ENCODE measurements at regions not wholly inside any gene's neighbourhood (a gene's known extent, or its start where the extent isn't known, plus 50 kb on each side); places are given as distances from the start of the nearest gene placed in this dataset.

DNA sequence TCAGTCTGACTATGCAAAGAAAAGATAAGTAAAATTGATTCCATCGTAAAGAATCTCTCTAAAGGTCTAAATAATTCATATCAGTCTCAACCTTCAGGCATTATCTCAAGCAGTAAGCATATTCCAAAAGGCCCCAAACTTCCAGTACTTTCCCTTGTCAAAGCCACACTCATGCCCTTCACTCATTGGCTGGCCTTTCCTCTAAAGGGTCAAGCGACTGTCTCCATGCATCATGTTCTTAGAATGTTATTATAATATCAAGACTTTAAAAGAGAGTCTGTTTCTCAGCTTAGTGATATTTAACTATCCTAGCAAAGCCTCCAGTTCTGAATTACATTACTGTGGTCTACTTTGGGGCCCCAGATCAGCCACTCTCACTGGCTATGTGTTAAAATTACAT, 271.3 kb downstream of the MREG start (continued):
- TF ChIP-seq, protein P1, sequence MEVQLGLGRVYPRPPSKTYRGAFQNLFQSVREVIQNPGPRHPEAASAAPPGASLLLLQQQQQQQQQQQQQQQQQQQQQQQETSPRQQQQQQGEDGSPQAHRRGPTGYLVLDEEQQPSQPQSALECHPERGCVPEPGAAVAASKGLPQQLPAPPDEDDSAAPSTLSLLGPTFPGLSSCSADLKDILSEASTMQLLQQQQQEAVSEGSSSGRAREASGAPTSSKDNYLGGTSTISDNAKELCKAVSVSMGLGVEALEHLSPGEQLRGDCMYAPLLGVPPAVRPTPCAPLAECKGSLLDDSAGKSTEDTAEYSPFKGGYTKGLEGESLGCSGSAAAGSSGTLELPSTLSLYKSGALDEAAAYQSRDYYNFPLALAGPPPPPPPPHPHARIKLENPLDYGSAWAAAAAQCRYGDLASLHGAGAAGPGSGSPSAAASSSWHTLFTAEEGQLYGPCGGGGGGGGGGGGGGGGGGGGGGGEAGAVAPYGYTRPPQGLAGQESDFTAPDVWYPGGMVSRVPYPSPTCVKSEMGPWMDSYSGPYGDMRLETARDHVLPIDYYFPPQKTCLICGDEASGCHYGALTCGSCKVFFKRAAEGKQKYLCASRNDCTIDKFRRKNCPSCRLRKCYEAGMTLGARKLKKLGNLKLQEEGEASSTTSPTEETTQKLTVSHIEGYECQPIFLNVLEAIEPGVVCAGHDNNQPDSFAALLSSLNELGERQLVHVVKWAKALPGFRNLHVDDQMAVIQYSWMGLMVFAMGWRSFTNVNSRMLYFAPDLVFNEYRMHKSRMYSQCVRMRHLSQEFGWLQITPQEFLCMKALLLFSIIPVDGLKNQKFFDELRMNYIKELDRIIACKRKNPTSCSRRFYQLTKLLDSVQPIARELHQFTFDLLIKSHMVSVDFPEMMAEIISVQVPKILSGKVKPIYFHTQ (CRISPR knock-in tag; IDR thresholded peaks at IDR 0.05), result no peak
- TF ChIP-seq, protein P2, sequence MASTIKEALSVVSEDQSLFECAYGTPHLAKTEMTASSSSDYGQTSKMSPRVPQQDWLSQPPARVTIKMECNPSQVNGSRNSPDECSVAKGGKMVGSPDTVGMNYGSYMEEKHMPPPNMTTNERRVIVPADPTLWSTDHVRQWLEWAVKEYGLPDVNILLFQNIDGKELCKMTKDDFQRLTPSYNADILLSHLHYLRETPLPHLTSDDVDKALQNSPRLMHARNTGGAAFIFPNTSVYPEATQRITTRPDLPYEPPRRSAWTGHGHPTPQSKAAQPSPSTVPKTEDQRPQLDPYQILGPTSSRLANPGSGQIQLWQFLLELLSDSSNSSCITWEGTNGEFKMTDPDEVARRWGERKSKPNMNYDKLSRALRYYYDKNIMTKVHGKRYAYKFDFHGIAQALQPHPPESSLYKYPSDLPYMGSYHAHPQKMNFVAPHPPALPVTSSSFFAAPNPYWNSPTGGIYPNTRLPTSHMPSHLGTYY (CRISPR knock-in tag; IDR thresholded peaks at IDR 0.05), result no peak
- TF ChIP-seq GABPB1 (CRISPR knock-in tag; IDR thresholded peaks at IDR 0.05), result no peak
- TF ChIP-seq, protein P3, sequence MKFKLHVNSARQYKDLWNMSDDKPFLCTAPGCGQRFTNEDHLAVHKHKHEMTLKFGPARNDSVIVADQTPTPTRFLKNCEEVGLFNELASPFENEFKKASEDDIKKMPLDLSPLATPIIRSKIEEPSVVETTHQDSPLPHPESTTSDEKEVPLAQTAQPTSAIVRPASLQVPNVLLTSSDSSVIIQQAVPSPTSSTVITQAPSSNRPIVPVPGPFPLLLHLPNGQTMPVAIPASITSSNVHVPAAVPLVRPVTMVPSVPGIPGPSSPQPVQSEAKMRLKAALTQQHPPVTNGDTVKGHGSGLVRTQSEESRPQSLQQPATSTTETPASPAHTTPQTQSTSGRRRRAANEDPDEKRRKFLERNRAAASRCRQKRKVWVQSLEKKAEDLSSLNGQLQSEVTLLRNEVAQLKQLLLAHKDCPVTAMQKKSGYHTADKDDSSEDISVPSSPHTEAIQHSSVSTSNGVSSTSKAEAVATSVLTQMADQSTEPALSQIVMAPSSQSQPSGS (CRISPR knock-in tag; IDR thresholded peaks at IDR 0.05; ENCODE audit: borderline replicate concordance, low read depth), result no peak
- TF ChIP-seq MYBL2 (CRISPR knock-in tag; IDR thresholded peaks at IDR 0.05), result no peak

DNA sequence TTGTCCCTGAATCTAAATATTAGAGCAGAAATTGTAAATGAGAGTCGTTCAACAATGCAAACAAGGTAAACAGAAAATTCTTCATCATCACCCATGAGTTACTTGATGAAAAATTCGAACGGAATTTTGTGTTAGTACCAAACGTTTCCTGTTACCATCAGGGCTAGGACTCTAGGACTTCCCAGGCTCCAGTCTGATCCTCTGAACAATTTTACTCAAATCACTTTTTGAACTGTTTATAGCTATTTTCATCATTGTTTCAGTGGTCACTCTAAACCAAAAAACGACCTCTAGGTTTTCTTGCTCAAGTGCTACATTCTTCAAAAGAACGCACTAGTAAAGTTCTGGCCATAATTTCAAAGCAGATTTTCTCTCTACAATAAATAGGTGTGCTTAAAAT, 273.3 kb downstream of the MREG start:
- H3K4me1 Mint-ChIP-seq, result peaks cover 20% of the 10 kb centered on the region
- ChIA-PET CTCF (no interaction called here), POLR2A (no interaction called here)
- H3K9me3 Mint-ChIP-seq, result no peaks in the 10 kb centered on the region; the same call in 1 of the 2 replicates
- no peak for ATAC-seq
- DNase-seq (ENCODE audit: low spot score), result no peak
- no peaks in the 10 kb centered on the region for H3K36me3 Mint-ChIP-seq
- no peak overlapping the region for H3K4me3 Mint-ChIP-seq
- H3K27me3 Mint-ChIP-seq (ENCODE audit: low read depth), result no peaks in the 10 kb centered on the region
- H3K27ac Mint-ChIP-seq, result no peak overlapping the region
- TF ChIP-seq NR1H2 (CRISPR knock-in tag; IDR thresholded peaks at IDR 0.05) (no peak), NR2C2 (CRISPR knock-in tag; IDR thresholded peaks at IDR 0.05) (no peak), ZNF263 (CRISPR knock-in tag; IDR thresholded peaks at IDR 0.05; ENCODE audit: low read depth) (no peak), ZBTB21 (CRISPR knock-in tag; IDR thresholded peaks at IDR 0.05; ENCODE audit: borderline replicate concordance) (no peak), TP53 (CRISPR knock-in tag; IDR thresholded peaks at IDR 0.05) (no peak), ZNF416 (CRISPR knock-in tag; IDR thresholded peaks at IDR 0.05) (no peak), ZNF219 (CRISPR knock-in tag; IDR thresholded peaks at IDR 0.05; ENCODE audit: borderline replicate concordance) (no peak), JUN (CRISPR knock-in tag; IDR thresholded peaks at IDR 0.05) (no peak), ZNF138 (CRISPR knock-in tag; conservative IDR thresholded peaks at IDR 0.05) (no peak)
- TF ChIP-seq, protein P4, sequence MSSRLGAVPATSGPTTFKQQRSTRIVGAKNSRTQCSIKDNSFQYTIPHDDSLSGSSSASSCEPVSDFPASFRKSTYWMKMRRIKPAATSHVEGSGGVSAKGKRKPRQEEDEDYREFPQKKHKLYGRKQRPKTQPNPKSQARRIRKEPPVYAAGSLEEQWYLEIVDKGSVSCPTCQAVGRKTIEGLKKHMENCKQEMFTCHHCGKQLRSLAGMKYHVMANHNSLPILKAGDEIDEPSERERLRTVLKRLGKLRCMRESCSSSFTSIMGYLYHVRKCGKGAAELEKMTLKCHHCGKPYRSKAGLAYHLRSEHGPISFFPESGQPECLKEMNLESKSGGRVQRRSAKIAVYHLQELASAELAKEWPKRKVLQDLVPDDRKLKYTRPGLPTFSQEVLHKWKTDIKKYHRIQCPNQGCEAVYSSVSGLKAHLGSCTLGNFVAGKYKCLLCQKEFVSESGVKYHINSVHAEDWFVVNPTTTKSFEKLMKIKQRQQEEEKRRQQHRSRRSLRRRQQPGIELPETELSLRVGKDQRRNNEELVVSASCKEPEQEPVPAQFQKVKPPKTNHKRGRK (CRISPR knock-in tag; IDR thresholded peaks at IDR 0.05; ENCODE audit: borderline replicate concordance), result no peak
- TF ChIP-seq, protein P5, sequence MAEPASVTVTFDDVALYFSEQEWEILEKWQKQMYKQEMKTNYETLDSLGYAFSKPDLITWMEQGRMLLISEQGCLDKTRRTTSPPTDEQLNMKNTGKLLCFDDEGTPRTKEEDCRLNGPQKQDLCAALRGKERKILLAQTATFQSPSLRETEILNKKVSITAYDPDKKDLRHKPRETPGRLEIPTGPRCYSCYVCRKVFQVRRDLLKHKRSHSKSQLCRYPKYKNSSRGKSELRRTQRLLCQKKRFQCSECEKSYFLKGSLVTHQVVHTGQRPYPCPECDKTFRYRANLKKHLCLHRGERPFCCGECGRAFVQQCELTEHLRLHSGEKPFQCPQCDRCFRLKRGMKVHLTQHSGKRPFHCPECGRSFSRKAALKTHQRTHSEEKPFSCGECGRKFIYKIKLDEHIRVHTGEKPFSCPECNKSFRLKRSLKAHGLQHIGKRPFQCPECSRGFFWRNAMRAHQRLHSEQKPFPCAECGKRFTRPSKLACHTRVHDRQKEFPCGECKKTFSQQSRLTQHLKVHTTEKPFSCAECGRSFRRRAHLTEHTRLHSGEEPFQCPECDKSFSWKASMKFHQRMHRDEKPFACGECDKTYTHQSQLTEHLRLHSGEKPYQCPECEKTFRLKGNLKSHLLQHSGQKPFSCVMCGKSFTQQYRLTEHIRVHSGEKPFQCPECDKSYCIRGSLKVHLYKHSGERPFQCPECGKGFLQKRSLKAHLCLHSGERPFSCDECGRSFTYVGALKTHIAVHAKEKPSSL (CRISPR knock-in tag; conservative IDR thresholded peaks at IDR 0.05), result no peak
- TF ChIP-seq, protein P1 (CRISPR knock-in tag; IDR thresholded peaks at IDR 0.05), result no peak
- TF ChIP-seq, protein P6, sequence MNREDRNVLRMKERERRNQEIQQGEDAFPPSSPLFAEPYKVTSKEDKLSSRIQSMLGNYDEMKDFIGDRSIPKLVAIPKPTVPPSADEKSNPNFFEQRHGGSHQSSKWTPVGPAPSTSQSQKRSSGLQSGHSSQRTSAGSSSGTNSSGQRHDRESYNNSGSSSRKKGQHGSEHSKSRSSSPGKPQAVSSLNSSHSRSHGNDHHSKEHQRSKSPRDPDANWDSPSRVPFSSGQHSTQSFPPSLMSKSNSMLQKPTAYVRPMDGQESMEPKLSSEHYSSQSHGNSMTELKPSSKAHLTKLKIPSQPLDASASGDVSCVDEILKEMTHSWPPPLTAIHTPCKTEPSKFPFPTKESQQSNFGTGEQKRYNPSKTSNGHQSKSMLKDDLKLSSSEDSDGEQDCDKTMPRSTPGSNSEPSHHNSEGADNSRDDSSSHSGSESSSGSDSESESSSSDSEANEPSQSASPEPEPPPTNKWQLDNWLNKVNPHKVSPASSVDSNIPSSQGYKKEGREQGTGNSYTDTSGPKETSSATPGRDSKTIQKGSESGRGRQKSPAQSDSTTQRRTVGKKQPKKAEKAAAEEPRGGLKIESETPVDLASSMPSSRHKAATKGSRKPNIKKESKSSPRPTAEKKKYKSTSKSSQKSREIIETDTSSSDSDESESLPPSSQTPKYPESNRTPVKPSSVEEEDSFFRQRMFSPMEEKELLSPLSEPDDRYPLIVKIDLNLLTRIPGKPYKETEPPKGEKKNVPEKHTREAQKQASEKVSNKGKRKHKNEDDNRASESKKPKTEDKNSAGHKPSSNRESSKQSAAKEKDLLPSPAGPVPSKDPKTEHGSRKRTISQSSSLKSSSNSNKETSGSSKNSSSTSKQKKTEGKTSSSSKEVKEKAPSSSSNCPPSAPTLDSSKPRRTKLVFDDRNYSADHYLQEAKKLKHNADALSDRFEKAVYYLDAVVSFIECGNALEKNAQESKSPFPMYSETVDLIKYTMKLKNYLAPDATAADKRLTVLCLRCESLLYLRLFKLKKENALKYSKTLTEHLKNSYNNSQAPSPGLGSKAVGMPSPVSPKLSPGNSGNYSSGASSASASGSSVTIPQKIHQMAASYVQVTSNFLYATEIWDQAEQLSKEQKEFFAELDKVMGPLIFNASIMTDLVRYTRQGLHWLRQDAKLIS (CRISPR knock-in tag; IDR thresholded peaks at IDR 0.05; ENCODE audit: borderline replicate concordance), result no peak
- TF ChIP-seq, protein P7, sequence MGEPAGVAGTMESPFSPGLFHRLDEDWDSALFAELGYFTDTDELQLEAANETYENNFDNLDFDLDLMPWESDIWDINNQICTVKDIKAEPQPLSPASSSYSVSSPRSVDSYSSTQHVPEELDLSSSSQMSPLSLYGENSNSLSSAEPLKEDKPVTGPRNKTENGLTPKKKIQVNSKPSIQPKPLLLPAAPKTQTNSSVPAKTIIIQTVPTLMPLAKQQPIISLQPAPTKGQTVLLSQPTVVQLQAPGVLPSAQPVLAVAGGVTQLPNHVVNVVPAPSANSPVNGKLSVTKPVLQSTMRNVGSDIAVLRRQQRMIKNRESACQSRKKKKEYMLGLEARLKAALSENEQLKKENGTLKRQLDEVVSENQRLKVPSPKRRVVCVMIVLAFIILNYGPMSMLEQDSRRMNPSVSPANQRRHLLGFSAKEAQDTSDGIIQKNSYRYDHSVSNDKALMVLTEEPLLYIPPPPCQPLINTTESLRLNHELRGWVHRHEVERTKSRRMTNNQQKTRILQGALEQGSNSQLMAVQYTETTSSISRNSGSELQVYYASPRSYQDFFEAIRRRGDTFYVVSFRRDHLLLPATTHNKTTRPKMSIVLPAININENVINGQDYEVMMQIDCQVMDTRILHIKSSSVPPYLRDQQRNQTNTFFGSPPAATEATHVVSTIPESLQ (CRISPR knock-in tag; IDR thresholded peaks at IDR 0.05), result no peak
